Left ventricle myocardium inferior (tissue), 1 donor: ENCODE measurements at regions not wholly inside any gene's neighbourhood (a gene's known extent, or its start where the extent isn't known, plus 50 kb on each side); places are given as distances from the start of the nearest gene placed in this dataset.

Experiments
- DNase-seq: peaks from one replicate; pipeline ENCODE4 v3.0.0-alpha.2; 2020
- H3K27ac ChIP-seq: fragments of 200-600 bp; replicated peaks from 2 replicates; pipeline ENCODE4 v1.8.0; 2021
- H3K27me3 ChIP-seq: fragments of 200-600 bp; 2 replicates; pipeline ENCODE4 v1.8.0; 2021; ENCODE audit warnings: low read depth
- H3K36me3 ChIP-seq: fragments of 200-600 bp; 2 replicates; pipeline ENCODE4 v1.8.0; 2021
- H3K4me1 ChIP-seq: fragments of 200-600 bp; 2 replicates; pipeline ENCODE4 v1.8.0; 2021
- H3K4me3 ChIP-seq: fragments of 200-600 bp; 2 replicates; pipeline ENCODE4 v1.8.0; 2021; ENCODE audit warnings: mild to moderate bottlenecking, moderate library complexity
- H3K9me3 ChIP-seq: fragments of 200-600 bp; replicated peaks from 2 replicates; pipeline ENCODE4 v1.8.0; 2021
- CTCF ChIP-seq: fragments of 200-600 bp; IDR thresholded peaks from 2 replicates; pipeline ENCODE4 v1.8.0; 2021; ENCODE audit warnings: antibody characterized with exemption, mild to moderate bottlenecking, borderline replicate concordance
- intact Hi-C: fragments of 100-400 bp; cut with micrococcal nuclease; formaldehyde crosslinking; loops from one replicate; pipeline ENCODE4 v1.11.0; 2022
- donor health status: DM: no; HTN: yes; CAD: no; lungs with severe emphysema.

GRCh38 chr4:154076921-154077320 is 288.0 kb upstream of the SFRP2 start:
- no peaks in the 10 kb centered on the region for H3K36me3 ChIP-seq
- intact Hi-C loops: no loop called here
- no peak for TF ChIP-seq CTCF
- H3K27ac ChIP-seq: no peak overlapping the region
- H3K27me3 ChIP-seq: no peaks in the 10 kb centered on the region
- H3K9me3 ChIP-seq: no peaks in the 10 kb centered on the region
- DNase-seq: no peak
- no peaks in the 10 kb centered on the region for H3K4me1 ChIP-seq
- no peak overlapping the region for H3K4me3 ChIP-seq

- intact Hi-C loops: no loop called here
- DNase-seq: no peak
- H3K36me3 ChIP-seq: no peaks in the 10 kb centered on the region
- H3K4me1 ChIP-seq: no peaks in the 10 kb centered on the region
- H3K27me3 ChIP-seq: no peaks in the 10 kb centered on the region
- H3K4me3 ChIP-seq: no peak overlapping the region
- no peak overlapping the region for H3K27ac ChIP-seq
- no peaks in the 10 kb centered on the region for H3K9me3 ChIP-seq
- no peak for TF ChIP-seq CTCF
Observed at GRCh38 chr4:154073107-154073822, 284.4 kb upstream of the SFRP2 start.

GRCh38 chr4:154067786-154068185 is 278.9 kb upstream of the SFRP2 start:
- H3K36me3 ChIP-seq: no peaks in the 10 kb centered on the region
- peaks cover 32% of the 10 kb centered on the region for H3K9me3 ChIP-seq
- H3K27me3 ChIP-seq: no peaks in the 10 kb centered on the region
- DNase-seq: no peak
- no peak overlapping the region for H3K4me3 ChIP-seq
- no peaks in the 10 kb centered on the region for H3K4me1 ChIP-seq
- TF ChIP-seq CTCF: no peak
- H3K27ac ChIP-seq: no peak overlapping the region
- intact Hi-C loops: no loop called here

- Histone ChIP-seq H3K4me1 (no peaks in the 10 kb centered on the region), H3K36me3 (no peaks in the 10 kb centered on the region), H3K9me3 (peaks cover 53% of the 10 kb centered on the region), H3K4me3 (no peak overlapping the region), H3K27me3 (no peaks in the 10 kb centered on the region), H3K27ac (no peak overlapping the region)
- TF ChIP-seq CTCF: no peak
- no peak for DNase-seq
- intact Hi-C loops: no loop called here
Observed at GRCh38 chr4:154065368-154065767, 276.5 kb upstream of the SFRP2 start.

- H3K36me3 ChIP-seq: no peaks in the 10 kb centered on the region
- no peak overlapping the region for H3K4me3 ChIP-seq
- H3K27me3 ChIP-seq: no peaks in the 10 kb centered on the region
- no peak for TF ChIP-seq CTCF
- H3K9me3 ChIP-seq: peaks cover 64% of the 10 kb centered on the region
- H3K4me1 ChIP-seq: no peaks in the 10 kb centered on the region
- no peak for DNase-seq
- H3K27ac ChIP-seq: no peak overlapping the region
- intact Hi-C loops: no loop called here
Observed at GRCh38 chr4:154064244-154064643, 275.4 kb upstream of the SFRP2 start.
